ENCODE measurements at regions not wholly inside any gene's neighbourhood (a gene's known extent, or its start where the extent isn't known, plus 50 kb on each side); places are given as distances from the start of the nearest gene placed in this dataset.
"Not testable (repeated sequence)": the region's sequence is repeated elsewhere in the genome, so short reads cannot be mapped to it uniquely, and the experiment has no call there.

DNA sequence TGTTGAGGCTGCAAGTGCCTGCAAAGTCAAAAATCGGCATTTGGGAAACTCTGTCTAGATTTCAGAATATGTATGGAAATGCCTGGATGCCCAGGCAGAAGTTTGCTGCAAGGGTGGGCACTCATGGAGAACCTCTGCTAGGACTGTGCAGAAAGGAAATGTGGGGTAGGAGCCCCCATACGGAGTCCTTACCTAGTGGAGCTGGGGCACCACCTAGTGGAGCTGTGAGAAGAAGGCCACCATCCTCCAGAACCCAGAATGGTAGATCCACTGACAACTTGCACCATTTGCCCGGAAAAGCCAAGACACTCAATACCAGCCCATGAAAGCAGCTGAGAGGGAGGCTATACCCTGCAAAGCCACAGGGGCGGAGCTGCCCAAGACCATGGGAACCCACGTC, 671.2 kb upstream of the ZWINT start:
- TF ChIP-seq, protein P1, sequence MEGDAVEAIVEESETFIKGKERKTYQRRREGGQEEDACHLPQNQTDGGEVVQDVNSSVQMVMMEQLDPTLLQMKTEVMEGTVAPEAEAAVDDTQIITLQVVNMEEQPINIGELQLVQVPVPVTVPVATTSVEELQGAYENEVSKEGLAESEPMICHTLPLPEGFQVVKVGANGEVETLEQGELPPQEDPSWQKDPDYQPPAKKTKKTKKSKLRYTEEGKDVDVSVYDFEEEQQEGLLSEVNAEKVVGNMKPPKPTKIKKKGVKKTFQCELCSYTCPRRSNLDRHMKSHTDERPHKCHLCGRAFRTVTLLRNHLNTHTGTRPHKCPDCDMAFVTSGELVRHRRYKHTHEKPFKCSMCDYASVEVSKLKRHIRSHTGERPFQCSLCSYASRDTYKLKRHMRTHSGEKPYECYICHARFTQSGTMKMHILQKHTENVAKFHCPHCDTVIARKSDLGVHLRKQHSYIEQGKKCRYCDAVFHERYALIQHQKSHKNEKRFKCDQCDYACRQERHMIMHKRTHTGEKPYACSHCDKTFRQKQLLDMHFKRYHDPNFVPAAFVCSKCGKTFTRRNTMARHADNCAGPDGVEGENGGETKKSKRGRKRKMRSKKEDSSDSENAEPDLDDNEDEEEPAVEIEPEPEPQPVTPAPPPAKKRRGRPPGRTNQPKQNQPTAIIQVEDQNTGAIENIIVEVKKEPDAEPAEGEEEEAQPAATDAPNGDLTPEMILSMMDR (IDR thresholded peaks at IDR 0.05), result not testable (repeated sequence)
- TF ChIP-seq EZH2 (IDR thresholded peaks at IDR 0.05; ENCODE audit: borderline replicate concordance, insufficient read depth, low read depth, low read length, poor library complexity, severe bottlenecking), result not testable (repeated sequence)
